OCI-LY7 (cell line): ENCODE measurements at regions not wholly inside any gene's neighbourhood (a gene's known extent, or its start where the extent isn't known, plus 50 kb on each side); places are given as distances from the start of the nearest gene placed in this dataset.

Experiments used
- BruUV-seq: library from RNA; stranded (reverse); fragments of 400-500 nt; replicated peaks from 2 replicates; lab custom pipeline; 2021; lab: Mats Ljungman, UMichigan
- CTCF ChIA-PET: fragments of 300-600 bp; sonication (Branson Sonifier 250); formaldehyde crosslinking; loops from one replicate; lab custom pipeline; 2022; ENCODE audit warnings: antibody characterized with exemption; ENCODE audit not compliant: unreplicated experiment; lab: Charles Lee
- POLR2A ChIA-PET: fragments of 300-600 bp; sonication (Branson Sonifier 250); formaldehyde crosslinking; loops from one replicate; lab custom pipeline; 2022; ENCODE audit warnings: antibody characterized with exemption; lab: Charles Lee
- DNase-seq: peaks from one replicate; pipeline ENCODE4 v3.0.0-alpha.2; 2015; ENCODE audit warnings: low spot score
- H2AFZ ChIP-seq: fragments of 200-600 bp; sonication (generic), shearing (Covaris generic); 2 replicates; pipeline ENCODE4 v1.6.1; 2014; ENCODE audit warnings: mild to moderate bottlenecking, antibody characterized with exemption, low read length, moderate library complexity
- H3K27ac ChIP-seq: fragments of 200-600 bp; sonication (generic); 2 replicates; pipeline ENCODE4 v1.5.1; 2014; ENCODE audit warnings: mixed run types, low read depth, mild to moderate bottlenecking, moderate library complexity, low read length, inconsistent platforms; ENCODE audit not compliant: poor library complexity, severe bottlenecking
- H3K36me3 ChIP-seq: fragments of 200-600 bp; sonication (generic); 2 replicates; pipeline ENCODE4 v1.6.1; 2014; ENCODE audit warnings: mild to moderate bottlenecking, antibody characterized with exemption, low read length, moderate library complexity, mixed read lengths; ENCODE audit not compliant: insufficient read depth
- H3K4me1 ChIP-seq: fragments of 200-600 bp; sonication (generic); 2 replicates; pipeline ENCODE4 v1.5.1; 2014; ENCODE audit warnings: mild to moderate bottlenecking, low read length; ENCODE audit not compliant: insufficient read depth, poor library complexity, severe bottlenecking
- H3K4me2 ChIP-seq: fragments of 200-600 bp; sonication (generic); 2 replicates; pipeline ENCODE4 v1.6.1; 2014; ENCODE audit warnings: mild to moderate bottlenecking, low read length
- H3K4me3 ChIP-seq: fragments of 200-600 bp; sonication (generic); 2 replicates; pipeline ENCODE4 v1.5.1; 2014; ENCODE audit warnings: mild to moderate bottlenecking, low read depth, low read length; ENCODE audit not compliant: poor library complexity, severe bottlenecking
- H3K79me2 ChIP-seq: fragments of 200-600 bp; sonication (generic); 2 replicates; pipeline ENCODE4 v1.6.1; 2016; ENCODE audit warnings: low read depth, mild to moderate bottlenecking, low read length, moderate library complexity, mixed read lengths; ENCODE audit not compliant: insufficient read depth
- H3K9me2 ChIP-seq: fragments of 200-600 bp; sonication (generic); 2 replicates; pipeline ENCODE4 v1.6.1; 2016; ENCODE audit warnings: mild to moderate bottlenecking, low read length, mixed read lengths; ENCODE audit not compliant: insufficient read depth
- H3K9me3 ChIP-seq: fragments of 200-600 bp; sonication (generic); 2 replicates; pipeline ENCODE4 v1.6.1; 2014; ENCODE audit warnings: mild to moderate bottlenecking, mixed run types, low read length, mixed read lengths
- H4K20me1 ChIP-seq: fragments of 200-600 bp; sonication (generic); 2 replicates; pipeline ENCODE4 v1.6.1; 2014; ENCODE audit warnings: mild to moderate bottlenecking, antibody characterized with exemption, low read length, moderate library complexity, mixed read lengths; ENCODE audit not compliant: insufficient read depth
- EZH2phosphoT487 ChIP-seq: fragments of 200-600 bp; sonication (generic); IDR thresholded peaks from 2 replicates; pipeline ENCODE4 v1.6.1; 2018; ENCODE audit warnings: low read depth, borderline replicate concordance, mild to moderate bottlenecking, mixed run types, antibody characterized with exemption, low read length, moderate library complexity, mixed read lengths
- intact Hi-C: fragments of 100-400 bp; cut with micrococcal nuclease; formaldehyde crosslinking; loops from one replicate; pipeline ENCODE4 v1.10.0; 2022; ENCODE audit not compliant: unreplicated experiment
- TF ChIP-seq, protein P1 (sequence below): fragments of 200-600 bp; sonication (generic); conservative IDR thresholded peaks from 2 replicates; pipeline ENCODE4 v1.5.1; 2014; ENCODE audit warnings: mild to moderate bottlenecking, antibody characterized with exemption, low read length, moderate library complexity, mixed read lengths

DNA sequence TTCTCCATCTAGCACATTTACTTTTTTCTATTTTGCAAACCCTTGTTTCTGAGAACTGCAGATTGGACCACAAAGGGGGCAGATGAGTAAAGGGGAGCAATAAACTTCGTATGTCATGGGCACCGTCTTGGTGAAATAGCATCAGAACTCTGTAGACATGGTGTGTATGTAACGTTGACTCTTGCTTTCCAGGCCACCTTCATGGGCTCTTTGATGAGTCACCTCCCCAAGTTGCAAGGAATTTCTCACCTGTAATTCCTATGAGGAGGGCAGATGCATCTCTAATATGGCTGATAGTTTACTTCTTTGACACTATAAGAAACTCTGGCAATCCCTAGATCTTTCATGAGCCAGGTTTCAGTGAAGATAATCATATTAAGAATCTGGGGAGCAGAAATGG is 163.4 kb upstream of the PLPPR1 start:
- Histone ChIP-seq H3K36me3 (no peaks in the 10 kb centered on the region), H3K4me2 (no peak overlapping the region), H4K20me1 (no peaks in the 10 kb centered on the region), H3K4me1 (no peaks in the 10 kb centered on the region), H3K4me3 (no peak overlapping the region), H3K79me2 (no peaks in the 10 kb centered on the region), H2AFZ (no peak overlapping the region), H3K9me3 (no peaks in the 10 kb centered on the region), H3K27ac (no peak overlapping the region), H3K9me2 (no peaks in the 10 kb centered on the region)
- intact Hi-C loops: no loop called here
- POLR2A ChIA-PET: no interaction called here
- no peak for DNase-seq
- CTCF ChIA-PET: no interaction called here
- BruUV-seq: no TSS peak
- no peak for TF ChIP-seq EZH2phosphoT487
- TF ChIP-seq, protein P1, sequence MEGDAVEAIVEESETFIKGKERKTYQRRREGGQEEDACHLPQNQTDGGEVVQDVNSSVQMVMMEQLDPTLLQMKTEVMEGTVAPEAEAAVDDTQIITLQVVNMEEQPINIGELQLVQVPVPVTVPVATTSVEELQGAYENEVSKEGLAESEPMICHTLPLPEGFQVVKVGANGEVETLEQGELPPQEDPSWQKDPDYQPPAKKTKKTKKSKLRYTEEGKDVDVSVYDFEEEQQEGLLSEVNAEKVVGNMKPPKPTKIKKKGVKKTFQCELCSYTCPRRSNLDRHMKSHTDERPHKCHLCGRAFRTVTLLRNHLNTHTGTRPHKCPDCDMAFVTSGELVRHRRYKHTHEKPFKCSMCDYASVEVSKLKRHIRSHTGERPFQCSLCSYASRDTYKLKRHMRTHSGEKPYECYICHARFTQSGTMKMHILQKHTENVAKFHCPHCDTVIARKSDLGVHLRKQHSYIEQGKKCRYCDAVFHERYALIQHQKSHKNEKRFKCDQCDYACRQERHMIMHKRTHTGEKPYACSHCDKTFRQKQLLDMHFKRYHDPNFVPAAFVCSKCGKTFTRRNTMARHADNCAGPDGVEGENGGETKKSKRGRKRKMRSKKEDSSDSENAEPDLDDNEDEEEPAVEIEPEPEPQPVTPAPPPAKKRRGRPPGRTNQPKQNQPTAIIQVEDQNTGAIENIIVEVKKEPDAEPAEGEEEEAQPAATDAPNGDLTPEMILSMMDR: no peak

GRCh38 chr9:100865648-100866047 is 162.9 kb upstream of the PLPPR1 start:
- H4K20me1 ChIP-seq: no peaks in the 10 kb centered on the region
- BruUV-seq: no TSS peak
- H3K79me2 ChIP-seq: no peaks in the 10 kb centered on the region
- POLR2A ChIA-PET: interaction anchor here (0.6 to 0.7 kb wide), 2 partner anchors 10 to 75 kb away, joined by 3 to 4 read pairs; no protein-coding TSS in a partner anchor
- no peaks in the 10 kb centered on the region for H3K36me3 ChIP-seq
- H2AFZ ChIP-seq: no peak overlapping the region
- no peak overlapping the region for H3K4me3 ChIP-seq
- TF ChIP-seq, protein P1: no peak
- TF ChIP-seq EZH2phosphoT487: no peak
- intact Hi-C loops: no loop called here
- CTCF ChIA-PET: no interaction called here
- H3K4me2 ChIP-seq: no peak overlapping the region
- no peak for DNase-seq
- no peaks in the 10 kb centered on the region for H3K9me2 ChIP-seq
- H3K9me3 ChIP-seq: no peaks in the 10 kb centered on the region
- no peak overlapping the region for H3K27ac ChIP-seq
- H3K4me1 ChIP-seq: no peaks in the 10 kb centered on the region

DNA sequence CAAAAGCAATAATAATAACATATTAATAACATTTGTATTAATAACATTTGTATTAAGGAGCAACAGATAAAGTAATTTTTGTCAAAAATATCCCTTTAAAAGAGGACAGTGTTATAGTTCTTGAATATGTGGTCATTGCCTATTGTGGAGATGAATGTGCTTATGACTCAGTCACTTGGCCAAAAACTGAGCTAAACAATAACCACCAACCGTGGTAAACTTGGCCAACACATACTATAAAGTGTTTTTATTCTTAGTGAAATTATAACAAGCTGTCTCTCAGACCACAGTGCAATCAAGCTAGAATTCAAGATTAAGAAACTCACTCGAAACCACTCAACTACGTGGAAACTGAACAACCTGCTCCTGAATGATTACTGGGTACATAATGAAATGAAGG is 159.2 kb upstream of the PLPPR1 start:
- Histone ChIP-seq H3K36me3 (no peaks in the 10 kb centered on the region), H3K9me2 (no peaks in the 10 kb centered on the region), H3K4me2 (no peak overlapping the region), H3K27ac (no peak overlapping the region), H3K4me3 (no peak overlapping the region), H2AFZ (no peak overlapping the region), H4K20me1 (no peaks in the 10 kb centered on the region), H3K79me2 (no peaks in the 10 kb centered on the region), H3K4me1 (no peaks in the 10 kb centered on the region), H3K9me3 (no peaks in the 10 kb centered on the region)
- POLR2A ChIA-PET: interaction anchor here (1.0 kb wide), 1 partner anchor 10 kb away, joined by 4 read pairs; no protein-coding TSS in a partner anchor
- intact Hi-C loops: no loop called here
- no TSS peak for BruUV-seq
- TF ChIP-seq, protein P1: no peak
- TF ChIP-seq EZH2phosphoT487: no peak
- no peak for DNase-seq
- CTCF ChIA-PET: no interaction called here
